ENCODE measurements at regions not wholly inside any gene's neighbourhood (a gene's known extent, or its start where the extent isn't known, plus 50 kb on each side); places are given as distances from the start of the nearest gene placed in this dataset.

DNA sequence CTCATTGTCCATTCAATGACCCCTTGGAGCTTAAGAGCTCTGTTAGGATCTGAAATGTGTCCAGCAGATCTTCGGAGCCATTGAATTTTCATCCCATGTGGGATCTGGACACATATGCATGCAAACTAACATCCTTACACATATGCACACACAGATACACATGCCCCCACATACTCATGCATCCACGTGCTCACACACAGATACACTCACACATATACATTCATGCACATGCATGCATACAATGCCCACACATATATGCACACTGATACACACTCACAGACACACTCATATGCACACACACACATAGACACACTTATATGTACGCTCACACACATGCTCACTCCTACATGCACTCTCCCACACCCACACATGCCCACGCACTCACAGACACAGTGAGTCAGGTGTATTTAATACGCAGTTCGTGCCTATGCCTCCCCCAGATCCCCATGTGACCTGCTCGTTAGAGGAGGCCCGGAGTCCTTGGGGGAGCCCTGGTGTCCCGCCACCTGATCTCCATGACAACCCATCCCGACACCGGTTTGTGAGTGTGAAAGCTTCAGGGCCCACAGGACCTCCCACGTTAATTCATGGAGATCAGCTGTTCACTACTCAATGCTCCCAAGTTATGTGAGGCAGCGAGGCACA is 121.9 kb upstream of the SULF2 start:
- TF ChIP-seq CTCF (conservative IDR thresholded peaks at IDR 0.05) = no peak
- TF ChIP-seq ZFX (IDR thresholded peaks at IDR 0.05) = no peak

Data from C4-2B (cell line).